Activated naive CD8-positive, alpha-beta T cell treated with anti-CD3 and anti-CD28 coated beads for 36 hours (primary cell): ENCODE measurements at regions not wholly inside any gene's neighbourhood (a gene's known extent, or its start where the extent isn't known, plus 50 kb on each side); places are given as distances from the start of the nearest gene placed in this dataset.
"Not testable (repeated sequence)": the region's sequence is repeated elsewhere in the genome, so short reads cannot be mapped to it uniquely, and the experiment has no call there.

ENCODE experiments used
- DNase-seq: peaks from one replicate; pipeline ENCODE4 v3.0.0; 2021
- H3K27ac Mint-ChIP-seq: one replicate; pipeline ENCODE4 v1.8.0; 2022; ENCODE audit warnings: mild to moderate bottlenecking, moderate library complexity, mixed read lengths
- H3K27me3 Mint-ChIP-seq: one replicate; pipeline ENCODE4 v1.8.0; 2022; ENCODE audit warnings: mild to moderate bottlenecking, mixed read lengths
- H3K36me3 Mint-ChIP-seq: one replicate; pipeline ENCODE4 v1.8.0; 2021; ENCODE audit warnings: mild to moderate bottlenecking, mixed read lengths
- H3K4me1 Mint-ChIP-seq: one replicate; pipeline ENCODE4 v1.8.0; 2021; ENCODE audit warnings: mixed read lengths
- H3K4me3 Mint-ChIP-seq: one replicate; pipeline ENCODE4 v1.8.0; 2022; ENCODE audit warnings: mild to moderate bottlenecking, moderate library complexity, mixed read lengths
- H3K9me3 Mint-ChIP-seq: one replicate; pipeline ENCODE4 v1.8.0; 2022; ENCODE audit warnings: mixed read lengths

DNA sequence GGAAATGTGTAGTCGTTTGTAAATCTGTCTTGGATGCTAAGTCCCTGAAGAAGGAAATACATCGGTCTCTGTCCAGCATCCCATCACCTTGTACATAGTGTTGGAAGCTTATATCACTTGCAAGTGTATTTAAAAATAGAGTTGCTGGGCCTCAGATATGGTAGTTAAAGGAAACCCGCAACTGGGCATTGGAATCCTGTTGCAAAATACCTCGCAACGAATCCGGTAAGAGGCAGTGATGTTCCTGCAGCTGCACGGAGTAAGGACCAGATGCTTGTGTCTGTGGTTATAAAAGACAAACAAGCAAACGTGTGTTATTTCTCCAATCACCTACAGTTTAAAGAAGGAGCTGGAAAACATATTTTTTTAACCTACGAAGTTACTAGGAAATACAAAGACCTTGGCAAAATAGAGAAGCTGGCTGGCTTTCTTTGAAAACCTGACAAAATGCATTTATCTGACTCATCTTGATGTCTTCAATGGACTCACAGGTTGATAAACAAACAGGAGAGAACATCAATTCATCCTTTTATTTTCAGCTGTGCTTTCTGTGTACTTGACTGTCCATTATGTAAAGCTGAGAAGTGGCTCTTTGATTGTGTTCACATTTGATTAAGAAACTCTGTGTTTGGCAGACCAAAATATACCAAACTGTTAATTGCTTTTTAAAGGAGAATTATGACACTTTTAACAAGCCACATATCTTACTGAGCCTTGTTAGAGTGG lies 326.4 kb downstream of the SFMBT2 start:
- Mint-ChIP-seq H3K27ac (no peak overlapping the region), H3K36me3 (no peaks in the 10 kb centered on the region), H3K4me1 (no peaks in the 10 kb centered on the region), H3K4me3 (no peak overlapping the region), H3K9me3 (no peaks in the 10 kb centered on the region), H3K27me3 (peaks cover 21% of the 10 kb centered on the region)
- DNase-seq: no peak

DNA sequence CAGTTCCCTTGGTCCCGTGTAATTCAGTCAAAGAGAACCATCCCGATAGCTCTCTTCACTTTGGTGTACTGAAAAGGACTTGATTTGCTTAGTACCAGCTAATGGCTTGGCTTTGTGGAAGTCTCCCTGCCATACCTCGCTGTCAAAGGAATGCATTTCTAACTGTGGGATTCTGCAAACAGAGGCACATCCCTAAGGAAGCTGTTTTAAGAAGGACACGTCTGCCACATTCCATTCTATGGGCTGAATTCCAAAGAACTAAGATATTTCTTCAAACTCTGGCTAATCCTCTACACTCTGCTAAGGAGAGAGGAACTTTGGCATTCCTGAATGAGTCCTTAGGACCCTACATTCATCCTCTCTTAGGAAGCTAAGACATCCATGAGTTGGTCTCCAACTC lies 327.9 kb downstream of the SFMBT2 start:
- no peaks in the 10 kb centered on the region for H3K36me3 Mint-ChIP-seq
- H3K4me1 Mint-ChIP-seq: no peaks in the 10 kb centered on the region
- no peak overlapping the region for H3K4me3 Mint-ChIP-seq
- H3K27me3 Mint-ChIP-seq: peaks cover 21% of the 10 kb centered on the region
- DNase-seq: no peak
- no peak overlapping the region for H3K27ac Mint-ChIP-seq
- H3K9me3 Mint-ChIP-seq: no peaks in the 10 kb centered on the region

DNA sequence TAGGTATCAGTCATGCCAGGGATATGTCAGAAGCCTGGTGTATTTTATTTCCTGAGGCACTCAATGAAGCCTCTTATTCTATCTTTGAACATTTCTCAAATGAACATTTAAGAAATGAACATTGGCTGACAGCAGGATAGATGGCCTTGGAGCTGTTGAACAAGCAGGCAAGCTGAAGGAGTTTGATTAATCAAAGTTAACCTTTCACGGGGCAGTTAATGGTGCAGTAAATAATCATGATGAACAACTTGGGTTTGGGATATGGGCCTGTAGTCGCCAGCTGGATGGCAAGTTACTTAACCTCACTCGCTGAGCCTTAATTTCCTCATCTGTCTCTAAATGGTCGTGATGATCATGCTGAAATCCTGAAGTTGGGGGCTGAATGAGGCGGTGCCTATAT lies 333.0 kb downstream of the SFMBT2 start:
- no peaks in the 10 kb centered on the region for H3K36me3 Mint-ChIP-seq
- H3K27me3 Mint-ChIP-seq: peaks cover 36% of the 10 kb centered on the region
- no peak overlapping the region for H3K4me3 Mint-ChIP-seq
- H3K9me3 Mint-ChIP-seq: no peaks in the 10 kb centered on the region
- no peak for DNase-seq
- no peaks in the 10 kb centered on the region for H3K4me1 Mint-ChIP-seq
- H3K27ac Mint-ChIP-seq: no peak overlapping the region

DNA sequence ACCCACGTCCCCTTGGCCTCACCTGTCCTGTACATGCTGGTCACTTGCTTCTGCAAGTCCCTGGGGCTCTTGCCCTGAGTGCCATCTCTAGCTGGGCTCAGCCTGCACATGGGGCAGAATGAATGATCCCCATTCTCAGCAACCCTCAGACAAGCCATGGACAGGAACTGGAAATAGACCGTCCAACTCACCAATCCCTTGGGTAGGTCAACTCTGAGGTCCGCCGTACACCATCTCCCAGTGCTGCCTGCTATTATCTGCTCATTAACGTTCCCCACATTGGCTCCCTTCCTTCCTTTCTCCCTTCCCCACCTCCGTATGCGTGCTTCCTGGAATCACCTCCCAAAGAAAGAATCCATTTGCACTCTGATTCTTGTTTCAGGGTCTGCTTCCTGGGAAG lies 335.0 kb downstream of the SFMBT2 start:
- Mint-ChIP-seq H3K9me3 (no peaks in the 10 kb centered on the region), H3K4me1 (no peaks in the 10 kb centered on the region), H3K27ac (no peak overlapping the region), H3K27me3 (peaks cover 20% of the 10 kb centered on the region), H3K36me3 (no peaks in the 10 kb centered on the region), H3K4me3 (no peak overlapping the region)
- no peak for DNase-seq

DNA sequence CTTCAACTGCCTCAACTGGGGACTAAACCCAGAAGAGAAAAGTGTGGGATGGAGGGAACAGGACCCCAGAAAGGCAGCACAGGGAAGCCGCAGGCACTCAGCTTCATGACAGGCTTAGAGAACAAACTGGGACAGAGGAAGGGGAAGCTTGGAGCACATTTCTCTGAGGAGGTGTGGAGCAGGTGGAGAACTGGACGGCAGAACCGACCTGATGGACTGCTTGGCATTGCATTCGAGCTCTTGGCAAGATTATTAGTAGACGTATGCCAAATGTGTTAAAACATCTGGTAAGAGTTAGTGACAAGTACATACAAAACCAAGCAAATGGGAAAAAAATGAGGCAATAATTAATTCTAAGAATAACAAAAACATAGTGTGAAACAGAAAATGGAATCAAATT lies 335.7 kb downstream of the SFMBT2 start:
- peaks cover 18% of the 10 kb centered on the region for H3K27me3 Mint-ChIP-seq

DNA sequence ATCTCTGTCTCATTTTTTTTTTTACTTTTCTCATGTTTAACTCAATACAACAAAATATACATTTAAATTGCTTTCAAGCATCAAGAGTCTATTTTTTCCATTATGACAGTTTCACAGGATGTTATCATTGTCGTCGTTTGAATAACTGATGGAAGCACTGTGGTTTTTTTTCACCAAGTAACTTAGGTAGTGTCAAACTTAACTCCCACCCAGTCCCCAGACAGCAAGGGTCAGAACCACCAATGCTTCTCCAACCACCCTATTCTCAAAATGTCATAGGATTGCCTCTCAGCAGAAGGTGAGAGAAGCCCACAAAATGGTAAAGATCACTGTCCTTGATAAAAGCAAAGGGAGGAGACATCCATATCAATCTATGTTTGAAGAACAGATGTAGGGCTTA lies 339.4 kb downstream of the SFMBT2 start:
- Mint-ChIP-seq H3K27ac (no peak overlapping the region), H3K4me1 (no peaks in the 10 kb centered on the region), H3K4me3 (no peak overlapping the region), H3K27me3 (peaks cover 18% of the 10 kb centered on the region), H3K9me3 (no peaks in the 10 kb centered on the region), H3K36me3 (no peaks in the 10 kb centered on the region)
- no peak for DNase-seq

More for the DNA sequence above, 335.7 kb downstream of the SFMBT2 start:
- no peaks in the 10 kb centered on the region for H3K36me3 Mint-ChIP-seq
- no peak for DNase-seq
- H3K9me3 Mint-ChIP-seq: no peaks in the 10 kb centered on the region
- H3K4me3 Mint-ChIP-seq: no peak overlapping the region
- H3K4me1 Mint-ChIP-seq: no peaks in the 10 kb centered on the region
- H3K27ac Mint-ChIP-seq: no peak overlapping the region

DNA sequence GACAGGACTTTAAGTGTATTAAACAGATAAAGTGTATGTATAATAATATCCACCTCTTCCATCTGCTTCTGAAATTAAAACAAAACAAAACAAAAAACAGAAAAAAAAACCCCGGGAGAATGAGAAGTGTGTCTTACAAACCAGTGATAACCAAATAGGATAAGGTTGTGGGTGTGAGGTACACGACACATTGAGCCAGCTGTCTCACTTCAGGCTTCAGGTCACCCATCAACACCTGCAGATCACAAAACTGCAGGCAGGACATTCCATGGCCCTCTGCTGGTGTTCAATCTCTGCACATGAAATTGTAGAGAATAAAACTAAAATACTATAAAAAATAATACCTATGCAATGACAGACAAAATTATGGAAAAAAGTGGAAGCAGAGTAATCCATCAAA lies 339.9 kb downstream of the SFMBT2 start:
- Mint-ChIP-seq H3K4me3 (no peak overlapping the region), H3K27ac (no peak overlapping the region), H3K27me3 (peaks cover 15% of the 10 kb centered on the region), H3K4me1 (no peaks in the 10 kb centered on the region), H3K36me3 (no peaks in the 10 kb centered on the region), H3K9me3 (no peaks in the 10 kb centered on the region)
- DNase-seq: no peak

DNA sequence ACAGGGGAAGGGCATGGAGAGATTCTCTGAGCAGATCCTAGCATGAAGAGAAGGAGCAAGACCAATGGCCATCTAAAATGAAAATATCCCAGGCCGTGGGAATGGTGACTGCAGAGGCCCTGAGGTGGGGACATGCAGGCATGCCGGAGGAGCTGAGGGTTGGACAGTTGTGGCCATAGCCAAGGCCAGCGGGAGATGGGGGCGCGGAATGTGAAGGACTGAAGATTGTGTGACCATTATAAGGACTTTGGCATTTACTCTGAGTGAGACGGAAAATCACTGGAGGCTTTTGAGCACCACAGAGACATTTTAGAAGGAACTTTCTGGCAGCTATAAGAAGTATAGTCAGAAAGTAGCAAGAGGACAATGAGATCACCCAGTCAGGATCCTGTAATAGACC lies 341.1 kb downstream of the SFMBT2 start:
- Mint-ChIP-seq H3K36me3 (no peaks in the 10 kb centered on the region), H3K4me1 (no peaks in the 10 kb centered on the region), H3K9me3 (no peaks in the 10 kb centered on the region), H3K27ac (no peak overlapping the region), H3K4me3 (no peak overlapping the region), H3K27me3 (peaks cover 9% of the 10 kb centered on the region)
- DNase-seq: no peak

DNA sequence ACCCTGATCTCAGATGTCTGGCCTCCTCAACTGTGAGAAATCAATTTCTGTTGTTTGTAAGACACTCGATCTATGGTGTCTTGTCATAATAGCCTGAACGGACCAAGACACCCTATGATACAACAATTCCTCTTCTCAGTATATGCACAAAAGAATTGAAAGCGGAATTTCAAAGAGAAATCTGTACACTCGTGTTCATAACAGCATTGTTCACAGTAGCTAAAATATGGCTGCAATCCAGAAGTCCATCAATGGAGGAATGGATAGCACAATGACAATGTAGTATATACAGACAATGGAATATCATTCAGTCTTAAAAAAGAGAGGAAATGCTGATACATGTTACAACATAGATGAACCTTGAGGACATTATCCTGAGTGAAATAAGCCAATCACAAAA lies 354.6 kb downstream of the SFMBT2 start:
- Mint-ChIP-seq H3K36me3 (no peaks in the 10 kb centered on the region), H3K4me3 (no peak overlapping the region), H3K27me3 (peaks cover 3% of the 10 kb centered on the region)

DNA sequence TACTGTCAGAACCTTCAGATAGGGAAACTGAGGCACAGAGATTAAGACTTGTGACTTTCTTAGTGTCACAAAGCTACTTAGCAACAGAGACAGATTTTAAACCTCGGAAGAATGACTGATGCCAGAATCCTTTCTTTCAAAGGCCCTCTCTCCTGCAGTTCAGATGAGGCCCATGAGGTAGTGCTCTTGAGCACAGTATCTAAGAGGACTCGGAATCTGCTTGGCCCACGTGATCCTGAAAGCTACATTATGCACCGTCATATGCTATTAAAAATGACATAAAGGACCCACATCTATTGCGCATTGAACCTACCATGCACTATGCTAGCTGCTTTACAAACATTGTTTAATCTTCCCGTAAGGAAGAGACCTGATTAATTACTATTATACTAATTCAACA lies 355.9 kb downstream of the SFMBT2 start:
- peaks cover 2% of the 10 kb centered on the region for H3K36me3 Mint-ChIP-seq
- peaks cover 6% of the 10 kb centered on the region for H3K9me3 Mint-ChIP-seq
- H3K27ac Mint-ChIP-seq: no peak overlapping the region
- peaks cover 3% of the 10 kb centered on the region for H3K27me3 Mint-ChIP-seq
- no peaks in the 10 kb centered on the region for H3K4me1 Mint-ChIP-seq
- no peak for DNase-seq
- no peak overlapping the region for H3K4me3 Mint-ChIP-seq

More for the DNA sequence above, 354.6 kb downstream of the SFMBT2 start:
- Mint-ChIP-seq H3K4me1 (no peaks in the 10 kb centered on the region), H3K27ac (no peak overlapping the region), H3K9me3 (peaks cover 2% of the 10 kb centered on the region)
- no peak for DNase-seq

DNA sequence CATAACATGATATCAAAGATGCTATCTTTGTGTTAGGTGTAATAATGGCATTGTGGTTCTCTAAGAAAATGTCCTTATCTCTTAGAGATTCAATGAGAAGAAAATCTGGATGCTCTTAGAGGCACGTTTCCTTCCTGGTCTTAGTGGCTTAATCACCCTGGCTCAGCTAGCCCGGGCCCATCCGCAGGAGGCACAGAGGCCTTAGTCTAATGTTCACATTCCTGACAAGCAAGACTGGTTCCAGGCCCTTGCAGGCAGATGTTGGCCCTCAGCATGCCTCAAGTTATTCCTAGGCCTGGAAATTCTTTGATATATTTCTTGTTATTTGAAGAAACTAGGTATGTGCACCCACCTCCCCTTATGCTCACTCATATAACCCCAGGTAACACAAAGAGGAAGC lies 357.6 kb downstream of the SFMBT2 start:
- Mint-ChIP-seq H3K4me3 (no peak overlapping the region), H3K27me3 (peaks cover 3% of the 10 kb centered on the region), H3K4me1 (no peaks in the 10 kb centered on the region), H3K9me3 (peaks cover 7% of the 10 kb centered on the region), H3K27ac (no peak overlapping the region), H3K36me3 (peaks cover 2% of the 10 kb centered on the region)
- no peak for DNase-seq

DNA sequence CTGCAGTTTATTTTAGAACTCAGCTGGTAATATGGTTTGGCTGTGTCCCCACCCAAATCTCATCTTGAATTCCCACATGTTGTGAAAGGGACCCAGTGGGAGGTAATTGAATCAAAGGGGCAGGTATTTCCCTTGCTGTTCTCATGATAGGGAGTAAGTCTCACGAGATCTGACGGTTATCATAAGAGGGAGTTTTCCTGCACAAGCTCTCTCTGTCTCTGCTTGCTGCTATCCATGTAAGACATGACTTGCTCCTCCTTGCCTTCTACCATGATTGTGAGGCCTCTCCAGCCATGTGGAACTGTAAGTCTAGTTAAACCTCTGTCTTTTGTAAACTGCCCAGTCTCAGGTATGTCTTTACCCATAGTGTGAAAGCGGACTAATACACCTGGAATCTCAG lies 360.8 kb downstream of the SFMBT2 start:
- not testable (repeated sequence) for H3K27me3 Mint-ChIP-seq, DNase-seq, H3K27ac Mint-ChIP-seq, H3K9me3 Mint-ChIP-seq, H3K4me1 Mint-ChIP-seq, H3K36me3 Mint-ChIP-seq, H3K4me3 Mint-ChIP-seq

DNA sequence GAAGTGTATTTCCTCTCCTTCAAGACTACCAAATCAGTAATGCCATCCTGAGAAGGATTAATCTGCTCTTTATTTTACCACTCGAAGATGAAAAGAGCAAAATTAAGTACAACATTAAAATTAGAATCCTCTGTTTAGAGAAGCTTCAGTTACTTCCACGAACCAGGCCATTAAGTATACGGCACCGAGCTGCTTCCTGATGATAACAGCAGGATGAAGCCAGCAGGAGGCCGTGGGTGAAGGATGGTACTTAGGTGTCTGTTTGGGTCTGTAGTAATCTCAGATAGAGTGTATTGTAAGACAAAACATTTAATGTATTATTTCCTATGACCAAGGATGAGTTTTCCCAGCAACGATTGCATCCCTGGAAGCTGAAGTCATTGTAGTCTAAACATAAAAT lies 362.8 kb downstream of the SFMBT2 start:
- no peak for DNase-seq
- H3K27me3 Mint-ChIP-seq: no peaks in the 10 kb centered on the region
- H3K4me3 Mint-ChIP-seq: no peak overlapping the region
- H3K4me1 Mint-ChIP-seq: peaks cover 5% of the 10 kb centered on the region
- no peak overlapping the region for H3K27ac Mint-ChIP-seq
- peaks cover 2% of the 10 kb centered on the region for H3K36me3 Mint-ChIP-seq
- H3K9me3 Mint-ChIP-seq: peaks cover 5% of the 10 kb centered on the region

DNA sequence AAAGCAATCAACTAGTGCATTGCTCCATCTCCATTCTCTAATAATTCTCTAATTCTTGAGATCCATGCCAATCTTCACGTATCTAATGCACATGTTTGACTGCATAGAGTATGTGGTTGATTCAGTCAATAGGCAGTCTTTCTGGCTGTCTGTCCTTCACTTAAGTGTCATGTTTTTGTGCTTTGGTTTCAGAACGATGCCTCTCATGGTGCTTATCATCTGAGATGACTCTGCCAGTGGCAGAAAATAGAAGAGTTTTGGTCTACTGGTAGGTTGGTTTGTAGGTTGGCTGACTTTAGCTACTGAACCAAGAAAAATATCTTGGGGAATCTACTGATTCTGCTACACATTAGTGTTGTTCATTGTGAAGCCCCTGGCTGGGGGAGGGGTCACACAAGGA lies 364.2 kb downstream of the SFMBT2 start:
- DNase-seq: no peak
- no peak overlapping the region for H3K4me3 Mint-ChIP-seq
- peaks cover 2% of the 10 kb centered on the region for H3K36me3 Mint-ChIP-seq
- H3K27me3 Mint-ChIP-seq: no peaks in the 10 kb centered on the region
- no peak overlapping the region for H3K27ac Mint-ChIP-seq
- peaks cover 5% of the 10 kb centered on the region for H3K9me3 Mint-ChIP-seq
- peaks cover 5% of the 10 kb centered on the region for H3K4me1 Mint-ChIP-seq

DNA sequence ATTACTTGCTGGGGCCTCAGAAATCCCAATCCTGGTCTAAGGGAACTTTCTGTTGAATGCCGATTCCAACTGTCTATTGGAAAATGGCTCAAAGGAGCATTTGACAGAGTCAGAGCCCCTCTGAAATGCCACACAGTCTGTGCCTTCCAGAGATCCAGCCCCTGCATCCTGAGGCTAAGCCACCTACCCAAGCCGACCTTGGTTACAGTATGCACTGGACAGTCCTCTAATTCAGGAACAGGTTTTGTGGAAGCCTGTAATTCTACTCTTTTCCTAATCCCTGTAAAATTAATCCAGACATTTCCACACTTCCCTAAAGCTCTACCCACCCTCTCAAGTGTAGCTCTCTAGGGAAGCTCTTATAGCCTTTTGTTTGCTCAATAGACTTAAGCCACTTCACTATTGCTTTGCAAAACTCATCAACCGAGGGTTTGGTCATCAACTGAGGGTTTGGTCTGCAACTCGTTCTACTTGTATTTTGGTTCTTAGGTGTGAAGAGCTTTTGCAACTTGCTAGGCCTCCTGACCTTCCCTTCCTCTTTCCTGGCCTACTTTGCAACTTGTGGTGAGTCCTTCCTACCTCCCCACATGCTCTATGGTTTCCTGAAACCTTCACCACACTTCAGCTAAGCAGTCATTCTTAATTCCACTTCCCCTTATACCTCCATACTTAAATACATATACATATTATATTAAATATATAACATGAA lies 364.8 kb downstream of the SFMBT2 start:
- no peak for DNase-seq
- Mint-ChIP-seq H3K36me3 (peaks cover 2% of the 10 kb centered on the region), H3K9me3 (peaks cover 5% of the 10 kb centered on the region), H3K4me3 (no peak overlapping the region), H3K4me1 (peaks cover 5% of the 10 kb centered on the region), H3K27me3 (no peaks in the 10 kb centered on the region), H3K27ac (no peak overlapping the region)

DNA sequence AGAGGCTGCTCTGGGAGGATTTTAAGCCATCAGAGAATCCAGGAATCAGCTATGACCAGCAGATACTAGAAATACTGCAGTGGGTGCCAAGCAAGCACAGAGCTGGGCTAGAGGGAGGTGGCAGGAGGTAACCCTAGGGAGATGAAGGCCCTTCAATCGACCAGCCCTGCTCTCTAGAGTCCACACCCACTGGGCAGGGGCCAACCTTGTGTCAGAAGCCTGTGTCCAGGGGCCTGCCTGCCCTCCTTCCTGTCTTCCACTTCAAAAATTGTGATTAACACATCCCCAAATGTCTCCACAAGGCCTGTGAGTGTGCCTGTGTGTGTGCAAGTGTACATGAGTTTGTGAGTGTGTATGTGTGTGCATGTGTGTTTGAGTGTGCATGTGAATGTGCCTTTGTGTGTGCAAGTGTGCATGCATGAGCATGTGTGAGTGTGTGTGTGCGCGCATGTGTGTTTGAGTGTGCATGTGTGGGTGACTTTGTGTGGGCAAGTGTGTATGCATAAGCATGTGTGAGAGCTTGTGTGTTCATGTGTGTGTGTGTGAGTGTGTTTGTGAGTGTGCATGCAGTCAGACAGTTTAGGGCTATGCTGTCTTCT lies 367.7 kb downstream of the SFMBT2 start:
- Mint-ChIP-seq H3K4me3 (no peak overlapping the region), H3K9me3 (no peaks in the 10 kb centered on the region), H3K27me3 (no peaks in the 10 kb centered on the region), H3K36me3 (no peaks in the 10 kb centered on the region), H3K27ac (no peak overlapping the region), H3K4me1 (peaks cover 10% of the 10 kb centered on the region)
- no peak for DNase-seq
